ENCODE measurements at regions not wholly inside any gene's neighbourhood (a gene's known extent, or its start where the extent isn't known, plus 50 kb on each side); places are given as distances from the start of the nearest gene placed in this dataset.
A peak's percentile ranks its signal among the peaks of the same experiment; 100 is the strongest.

DNA sequence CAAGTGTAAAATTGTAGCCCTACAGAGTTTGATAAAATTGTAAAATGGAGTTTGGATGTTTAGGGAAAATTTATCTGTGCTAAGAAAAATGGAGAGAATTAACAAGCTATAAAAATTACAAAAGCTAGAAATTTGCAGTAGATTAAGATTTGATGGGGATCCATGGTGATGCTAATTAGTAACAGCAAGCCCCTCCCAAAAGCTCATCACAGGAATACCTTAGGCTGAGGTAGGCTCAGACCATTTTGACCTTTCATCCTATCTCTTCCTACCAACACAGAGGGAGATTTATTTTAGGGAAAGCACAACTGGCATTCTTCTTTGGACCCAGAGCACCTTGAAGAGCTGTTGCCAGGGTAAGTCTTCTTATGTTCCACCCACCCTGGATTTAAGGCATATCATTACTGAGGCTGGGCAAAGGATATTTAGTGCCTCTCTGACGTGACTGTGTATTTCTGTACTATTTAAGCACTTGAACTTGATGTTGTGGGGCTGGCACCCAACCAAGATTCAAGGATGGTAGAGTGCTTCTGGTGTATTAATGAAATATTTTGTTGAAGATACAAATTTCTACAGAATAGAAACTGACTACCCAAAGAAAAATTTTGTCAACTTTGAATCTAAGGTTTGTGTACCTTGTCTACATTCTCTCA lies 70.8 kb upstream of the SLC39A10 start:
- Histone ChIP-seq H3F3A (ENCODE audit: low read depth) (no peaks in the 10 kb centered on the region), H3K79me2 (ENCODE audit: insufficient read depth, low read length) (no peaks in the 10 kb centered on the region), H3K36me3 (ENCODE audit: insufficient read depth, low read length) (no peaks in the 10 kb centered on the region), H3K4me1 (ENCODE audit: insufficient read depth, low read length, poor library complexity, severe bottlenecking) (no peaks in the 10 kb centered on the region), H3K9ac (ENCODE audit: low read depth, low read length, poor library complexity, severe bottlenecking) (no peak overlapping the region), H3K27me3 (ENCODE audit: insufficient read depth, low read length, poor library complexity, severe bottlenecking) (no peaks in the 10 kb centered on the region), H3K4me2 (ENCODE audit: low read depth, low read length, poor library complexity, severe bottlenecking) (no peak overlapping the region), H3K9me3 (ENCODE audit: insufficient read depth, low read depth, low read length) (no peaks in the 10 kb centered on the region), H3K4me3 (ENCODE audit: low read length, poor library complexity, severe bottlenecking) (no peak overlapping the region), H2AFZ (ENCODE audit: low read length) (0 out of 2 replicates have a peak overlapping the region, but pooled peaks have one; percentile 28), H4K20me1 (ENCODE audit: insufficient read depth, low read length, poor library complexity, severe bottlenecking) (no peaks in the 10 kb centered on the region), H3K9me2 (replicated peaks; ENCODE audit: low read depth, low read length) (no peaks in the 10 kb centered on the region)
- TF ChIP-seq EZH2phosphoT487 (IDR thresholded peaks at IDR 0.05; ENCODE audit: borderline replicate concordance) = no peak
- TF ChIP-seq, protein P1, sequence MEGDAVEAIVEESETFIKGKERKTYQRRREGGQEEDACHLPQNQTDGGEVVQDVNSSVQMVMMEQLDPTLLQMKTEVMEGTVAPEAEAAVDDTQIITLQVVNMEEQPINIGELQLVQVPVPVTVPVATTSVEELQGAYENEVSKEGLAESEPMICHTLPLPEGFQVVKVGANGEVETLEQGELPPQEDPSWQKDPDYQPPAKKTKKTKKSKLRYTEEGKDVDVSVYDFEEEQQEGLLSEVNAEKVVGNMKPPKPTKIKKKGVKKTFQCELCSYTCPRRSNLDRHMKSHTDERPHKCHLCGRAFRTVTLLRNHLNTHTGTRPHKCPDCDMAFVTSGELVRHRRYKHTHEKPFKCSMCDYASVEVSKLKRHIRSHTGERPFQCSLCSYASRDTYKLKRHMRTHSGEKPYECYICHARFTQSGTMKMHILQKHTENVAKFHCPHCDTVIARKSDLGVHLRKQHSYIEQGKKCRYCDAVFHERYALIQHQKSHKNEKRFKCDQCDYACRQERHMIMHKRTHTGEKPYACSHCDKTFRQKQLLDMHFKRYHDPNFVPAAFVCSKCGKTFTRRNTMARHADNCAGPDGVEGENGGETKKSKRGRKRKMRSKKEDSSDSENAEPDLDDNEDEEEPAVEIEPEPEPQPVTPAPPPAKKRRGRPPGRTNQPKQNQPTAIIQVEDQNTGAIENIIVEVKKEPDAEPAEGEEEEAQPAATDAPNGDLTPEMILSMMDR (conservative IDR thresholded peaks at IDR 0.05; ENCODE audit: low read length) = no peak

GRCh38 chr2:195582188-195582587 lies 74.8 kb upstream of the SLC39A10 start:
- no peak overlapping the region for H3K9ac ChIP-seq (ENCODE audit: low read depth, low read length, poor library complexity, severe bottlenecking)
- no peak overlapping the region for H3K4me3 ChIP-seq (ENCODE audit: low read length, poor library complexity, severe bottlenecking)
- peak overlapping the region; percentile 57; the same call in 1 of the 2 replicates for H2AFZ ChIP-seq (ENCODE audit: low read length)
- peaks cover 10% of the 10 kb centered on the region for H3K4me1 ChIP-seq (ENCODE audit: insufficient read depth, low read length, poor library complexity, severe bottlenecking)
- no peaks in the 10 kb centered on the region for H3K9me2 ChIP-seq (replicated peaks; ENCODE audit: low read depth, low read length)
- H4K20me1 ChIP-seq (ENCODE audit: insufficient read depth, low read length, poor library complexity, severe bottlenecking) = no peaks in the 10 kb centered on the region
- no peaks in the 10 kb centered on the region for H3K36me3 ChIP-seq (ENCODE audit: insufficient read depth, low read length)
- H3K9me3 ChIP-seq (ENCODE audit: insufficient read depth, low read depth, low read length) = no peaks in the 10 kb centered on the region
- H3F3A ChIP-seq (ENCODE audit: low read depth) = no peaks in the 10 kb centered on the region
- no peaks in the 10 kb centered on the region for H3K79me2 ChIP-seq (ENCODE audit: insufficient read depth, low read length)
- TF ChIP-seq, protein P1 (conservative IDR thresholded peaks at IDR 0.05; ENCODE audit: low read length) = no peak
- TF ChIP-seq EZH2phosphoT487 (IDR thresholded peaks at IDR 0.05; ENCODE audit: borderline replicate concordance) = no peak
- H3K4me2 ChIP-seq (ENCODE audit: low read depth, low read length, poor library complexity, severe bottlenecking) = no peak overlapping the region
- no peaks in the 10 kb centered on the region for H3K27me3 ChIP-seq (ENCODE audit: insufficient read depth, low read length, poor library complexity, severe bottlenecking)

GRCh38 chr2:195579776-195580555 lies 77.1 kb upstream of the SLC39A10 start:
- Histone ChIP-seq H3K4me1 (ENCODE audit: insufficient read depth, low read length, poor library complexity, severe bottlenecking) (peaks cover 10% of the 10 kb centered on the region), H3K4me2 (ENCODE audit: low read depth, low read length, poor library complexity, severe bottlenecking) (no peak overlapping the region)

More at GRCh38 chr2:195579776-195580555, 77.1 kb upstream of the SLC39A10 start:
- no peaks in the 10 kb centered on the region for H4K20me1 ChIP-seq (ENCODE audit: insufficient read depth, low read length, poor library complexity, severe bottlenecking)
- H3K9ac ChIP-seq (ENCODE audit: low read depth, low read length, poor library complexity, severe bottlenecking) = no peak overlapping the region
- H3K9me3 ChIP-seq (ENCODE audit: insufficient read depth, low read depth, low read length) = no peaks in the 10 kb centered on the region
- H3K79me2 ChIP-seq (ENCODE audit: insufficient read depth, low read length) = no peaks in the 10 kb centered on the region
- TF ChIP-seq, protein P1 (conservative IDR thresholded peaks at IDR 0.05; ENCODE audit: low read length) = no peak
- TF ChIP-seq EZH2phosphoT487 (IDR thresholded peaks at IDR 0.05; ENCODE audit: borderline replicate concordance) = no peak
- no peaks in the 10 kb centered on the region for H3K9me2 ChIP-seq (replicated peaks; ENCODE audit: low read depth, low read length)
- no peak overlapping the region for H3K4me3 ChIP-seq (ENCODE audit: low read length, poor library complexity, severe bottlenecking)
- no peaks in the 10 kb centered on the region for H3K27me3 ChIP-seq (ENCODE audit: insufficient read depth, low read length, poor library complexity, severe bottlenecking)
- no peaks in the 10 kb centered on the region for H3K36me3 ChIP-seq (ENCODE audit: insufficient read depth, low read length)
- no peaks in the 10 kb centered on the region for H3F3A ChIP-seq (ENCODE audit: low read depth)
- H2AFZ ChIP-seq (ENCODE audit: low read length) = peak overlapping the region; percentile 23; the same call in 1 of the 2 replicates
